WTC11 (cell line): ENCODE measurements at regions not wholly inside any gene's neighbourhood (a gene's known extent, or its start where the extent isn't known, plus 50 kb on each side); places are given as distances from the start of the nearest gene placed in this dataset.

Source experiments
- ATAC-seq: fragments of 200-7000 bp; cut with Tn5 transposase; 2 replicates; pipeline ENCODE4 v1.10.0; 2021; ENCODE audit warnings: mild to moderate bottlenecking, moderate library complexity
- CTCF ChIA-PET: fragments of 300-600 bp; sonication (Branson Sonifier 250); formaldehyde crosslinking; loops from one replicate; lab custom pipeline; 2021; ENCODE audit warnings: antibody characterized with exemption; lab: Charles Lee
- POLR2A ChIA-PET: fragments of 350-600 bp; sonication (Branson Sonifier 250); formaldehyde crosslinking; loops from one replicate; lab custom pipeline; 2021; ENCODE audit warnings: antibody characterized with exemption; lab: Charles Lee
- DNase-seq: peaks from one replicate; pipeline ENCODE4 v3.0.0; 2021; ENCODE audit warnings: low spot score
- H3K27ac Mint-ChIP-seq: 2 replicates; pipeline ENCODE4 v1.8.0; 2021; ENCODE audit warnings: mixed read lengths
- H3K27me3 Mint-ChIP-seq: 2 replicates; pipeline ENCODE4 v1.8.0; 2021; ENCODE audit warnings: low read depth, mild to moderate bottlenecking, moderate library complexity, mixed read lengths
- H3K36me3 Mint-ChIP-seq: 2 replicates; pipeline ENCODE4 v1.8.0; 2021; ENCODE audit warnings: mixed read lengths
- H3K4me1 Mint-ChIP-seq: 2 replicates; pipeline ENCODE4 v1.8.0; 2022; ENCODE audit warnings: mixed read lengths
- H3K4me3 Mint-ChIP-seq: 2 replicates; pipeline ENCODE4 v1.8.0; 2021; ENCODE audit warnings: mild to moderate bottlenecking, moderate library complexity, mixed read lengths
- H3K9me3 Mint-ChIP-seq: 2 replicates; pipeline ENCODE4 v1.8.0; 2021; ENCODE audit warnings: mixed read lengths
- CBFB ChIP-seq: sonication (generic); formaldehyde crosslinking; IDR thresholded peaks from 2 replicates; pipeline ENCODE4 v1.8.1; 2022; ENCODE audit warnings: mild to moderate bottlenecking, low read depth, missing genetic modification reagents
- CREB1 ChIP-seq: sonication (generic); formaldehyde crosslinking; IDR thresholded peaks from 2 replicates; pipeline ENCODE4 v1.8.0; 2023; ENCODE audit warnings: mild to moderate bottlenecking, missing genetic modification reagents
- JUN ChIP-seq: sonication (generic); formaldehyde crosslinking; IDR thresholded peaks from 2 replicates; pipeline ENCODE4 v1.8.0; 2023; ENCODE audit warnings: mild to moderate bottlenecking, missing genetic modification reagents
- MXD4 ChIP-seq: fragments of 250-450 bp; sonication (Bioruptor Pico); IDR thresholded peaks from 2 replicates; pipeline ENCODE4 v1.8.0; 2021; ENCODE audit warnings: mild to moderate bottlenecking, moderate library complexity, borderline replicate concordance
- NR3C1 ChIP-seq: sonication (generic); formaldehyde crosslinking; conservative IDR thresholded peaks from 2 replicates; pipeline ENCODE4 v1.8.1; 2023; ENCODE audit warnings: low read depth, mild to moderate bottlenecking, missing genetic modification reagents
- RELA ChIP-seq: sonication (generic); formaldehyde crosslinking; IDR thresholded peaks from 2 replicates; pipeline ENCODE4 v1.8.1; 2022; ENCODE audit warnings: missing genetic modification reagents, mild to moderate bottlenecking, borderline replicate concordance
- TEAD1 ChIP-seq: sonication (generic); formaldehyde crosslinking; IDR thresholded peaks from 2 replicates; pipeline ENCODE4 v1.8.0; 2022; ENCODE audit warnings: mild to moderate bottlenecking, missing genetic modification reagents
- ZNF121 ChIP-seq: sonication (generic); formaldehyde crosslinking; IDR thresholded peaks from 2 replicates; pipeline ENCODE4 v1.8.0; 2023; ENCODE audit warnings: missing genetic modification reagents
- ZNF138 ChIP-seq: sonication (generic); formaldehyde crosslinking; conservative IDR thresholded peaks from 2 replicates; pipeline ENCODE4 v1.8.1; 2022; ENCODE audit warnings: mild to moderate bottlenecking, moderate library complexity, missing genetic modification reagents
- ZNF232 ChIP-seq: sonication (generic); formaldehyde crosslinking; IDR thresholded peaks from 2 replicates; pipeline ENCODE4 v1.8.0; 2022; ENCODE audit warnings: mild to moderate bottlenecking, missing genetic modification reagents
- ZNF396 ChIP-seq: fragments of 250-450 bp; sonication (Bioruptor Pico); IDR thresholded peaks from 2 replicates; pipeline ENCODE4 v1.8.0; 2021; ENCODE audit warnings: mild to moderate bottlenecking, moderate library complexity, borderline replicate concordance
- TF ChIP-seq, protein P1 (sequence below): sonication (generic); formaldehyde crosslinking; conservative IDR thresholded peaks from 2 replicates; pipeline ENCODE4 v1.8.1; 2022; ENCODE audit warnings: mild to moderate bottlenecking, missing genetic modification reagents
- TF ChIP-seq, protein P2 (sequence below): sonication (generic); formaldehyde crosslinking; IDR thresholded peaks from 2 replicates; pipeline ENCODE4 v1.8.1; 2023; ENCODE audit warnings: mild to moderate bottlenecking, moderate library complexity, missing genetic modification reagents
- TF ChIP-seq, protein P3 (sequence below): fragments of 200-600 bp; IDR thresholded peaks from 2 replicates; pipeline ENCODE4 v1.8.0; 2022; ENCODE audit warnings: antibody characterized with exemption
- TF ChIP-seq, protein P4 (sequence below): sonication (generic); formaldehyde crosslinking; IDR thresholded peaks from 2 replicates; pipeline ENCODE4 v1.8.1; 2022; ENCODE audit warnings: mild to moderate bottlenecking, missing genetic modification reagents, moderate library complexity, borderline replicate concordance
- TF ChIP-seq, protein P5 (sequence below): sonication (generic); formaldehyde crosslinking; IDR thresholded peaks from 2 replicates; pipeline ENCODE4 v1.8.0; 2022; ENCODE audit warnings: mild to moderate bottlenecking, missing genetic modification reagents
- TF ChIP-seq, protein P6 (sequence below): sonication (generic); formaldehyde crosslinking; IDR thresholded peaks from 2 replicates; pipeline ENCODE4 v1.8.1; 2023; ENCODE audit warnings: mild to moderate bottlenecking, missing genetic modification reagents
- TF ChIP-seq, protein P7 (sequence below): fragments of 250-450 bp; sonication (Bioruptor Pico); conservative IDR thresholded peaks from 2 replicates; pipeline ENCODE4 v1.9.0; 2021; ENCODE audit warnings: mild to moderate bottlenecking
- TF ChIP-seq, protein P8 (sequence below): sonication (generic); formaldehyde crosslinking; IDR thresholded peaks from 2 replicates; pipeline ENCODE4 v1.8.1; 2023; ENCODE audit warnings: mild to moderate bottlenecking, missing genetic modification reagents, moderate library complexity

DNA sequence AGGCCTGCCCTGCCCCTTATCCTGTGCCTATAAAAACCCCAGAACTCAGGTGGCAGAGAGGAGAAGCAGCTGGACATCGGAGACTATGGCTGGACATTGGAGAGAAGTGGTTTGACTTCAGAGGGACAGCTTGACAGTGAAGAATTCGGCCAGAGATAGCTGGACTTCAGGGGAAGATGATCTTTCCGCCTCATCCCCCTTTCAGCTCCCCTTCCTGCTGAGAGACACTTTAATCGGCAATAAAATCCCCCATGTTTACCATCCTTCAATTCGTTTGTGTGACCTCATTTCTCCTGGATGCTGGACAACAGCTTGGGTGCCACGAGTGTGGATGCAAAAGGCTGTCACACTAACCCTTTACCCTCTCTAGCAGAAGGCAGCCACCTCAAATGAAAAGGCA lies 134.1 kb upstream of the TUT7 start:
- TF ChIP-seq, protein P1, sequence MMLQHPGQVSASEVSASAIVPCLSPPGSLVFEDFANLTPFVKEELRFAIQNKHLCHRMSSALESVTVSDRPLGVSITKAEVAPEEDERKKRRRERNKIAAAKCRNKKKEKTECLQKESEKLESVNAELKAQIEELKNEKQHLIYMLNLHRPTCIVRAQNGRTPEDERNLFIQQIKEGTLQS (CRISPR knock-in tag), result no peak
- TF ChIP-seq TEAD1 (CRISPR knock-in tag) (no peak), MXD4 (CRISPR knock-in tag) (no peak), ZNF232 (no peak), RELA (CRISPR knock-in tag) (no peak), NR3C1 (CRISPR knock-in tag) (no peak), JUN (CRISPR knock-in tag) (no peak), ZNF396 (CRISPR knock-in tag) (no peak), ZNF121 (no peak), CBFB (CRISPR knock-in tag) (no peak), CREB1 (CRISPR knock-in tag) (no peak), ZNF138 (CRISPR knock-in tag) (no peak)
- TF ChIP-seq, protein P2, sequence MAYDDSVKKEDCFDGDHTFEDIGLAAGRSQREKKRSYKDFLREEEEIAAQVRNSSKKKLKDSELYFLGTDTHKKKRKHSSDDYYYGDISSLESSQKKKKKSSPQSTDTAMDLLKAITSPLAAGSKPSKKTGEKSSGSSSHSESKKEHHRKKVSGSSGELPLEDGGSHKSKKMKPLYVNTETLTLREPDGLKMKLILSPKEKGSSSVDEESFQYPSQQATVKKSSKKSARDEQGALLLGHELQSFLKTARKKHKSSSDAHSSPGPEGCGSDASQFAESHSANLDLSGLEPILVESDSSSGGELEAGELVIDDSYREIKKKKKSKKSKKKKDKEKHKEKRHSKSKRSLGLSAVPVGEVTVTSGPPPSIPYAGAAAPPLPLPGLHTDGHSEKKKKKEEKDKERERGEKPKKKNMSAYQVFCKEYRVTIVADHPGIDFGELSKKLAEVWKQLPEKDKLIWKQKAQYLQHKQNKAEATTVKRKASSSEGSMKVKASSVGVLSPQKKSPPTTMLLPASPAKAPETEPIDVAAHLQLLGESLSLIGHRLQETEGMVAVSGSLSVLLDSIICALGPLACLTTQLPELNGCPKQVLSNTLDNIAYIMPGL (CRISPR knock-in tag), result no peak
- TF ChIP-seq, protein P3, sequence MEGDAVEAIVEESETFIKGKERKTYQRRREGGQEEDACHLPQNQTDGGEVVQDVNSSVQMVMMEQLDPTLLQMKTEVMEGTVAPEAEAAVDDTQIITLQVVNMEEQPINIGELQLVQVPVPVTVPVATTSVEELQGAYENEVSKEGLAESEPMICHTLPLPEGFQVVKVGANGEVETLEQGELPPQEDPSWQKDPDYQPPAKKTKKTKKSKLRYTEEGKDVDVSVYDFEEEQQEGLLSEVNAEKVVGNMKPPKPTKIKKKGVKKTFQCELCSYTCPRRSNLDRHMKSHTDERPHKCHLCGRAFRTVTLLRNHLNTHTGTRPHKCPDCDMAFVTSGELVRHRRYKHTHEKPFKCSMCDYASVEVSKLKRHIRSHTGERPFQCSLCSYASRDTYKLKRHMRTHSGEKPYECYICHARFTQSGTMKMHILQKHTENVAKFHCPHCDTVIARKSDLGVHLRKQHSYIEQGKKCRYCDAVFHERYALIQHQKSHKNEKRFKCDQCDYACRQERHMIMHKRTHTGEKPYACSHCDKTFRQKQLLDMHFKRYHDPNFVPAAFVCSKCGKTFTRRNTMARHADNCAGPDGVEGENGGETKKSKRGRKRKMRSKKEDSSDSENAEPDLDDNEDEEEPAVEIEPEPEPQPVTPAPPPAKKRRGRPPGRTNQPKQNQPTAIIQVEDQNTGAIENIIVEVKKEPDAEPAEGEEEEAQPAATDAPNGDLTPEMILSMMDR, result no peak
- TF ChIP-seq, protein P4, sequence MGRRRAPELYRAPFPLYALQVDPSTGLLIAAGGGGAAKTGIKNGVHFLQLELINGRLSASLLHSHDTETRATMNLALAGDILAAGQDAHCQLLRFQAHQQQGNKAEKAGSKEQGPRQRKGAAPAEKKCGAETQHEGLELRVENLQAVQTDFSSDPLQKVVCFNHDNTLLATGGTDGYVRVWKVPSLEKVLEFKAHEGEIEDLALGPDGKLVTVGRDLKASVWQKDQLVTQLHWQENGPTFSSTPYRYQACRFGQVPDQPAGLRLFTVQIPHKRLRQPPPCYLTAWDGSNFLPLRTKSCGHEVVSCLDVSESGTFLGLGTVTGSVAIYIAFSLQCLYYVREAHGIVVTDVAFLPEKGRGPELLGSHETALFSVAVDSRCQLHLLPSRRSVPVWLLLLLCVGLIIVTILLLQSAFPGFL (CRISPR knock-in tag), result no peak
- TF ChIP-seq, protein P5, sequence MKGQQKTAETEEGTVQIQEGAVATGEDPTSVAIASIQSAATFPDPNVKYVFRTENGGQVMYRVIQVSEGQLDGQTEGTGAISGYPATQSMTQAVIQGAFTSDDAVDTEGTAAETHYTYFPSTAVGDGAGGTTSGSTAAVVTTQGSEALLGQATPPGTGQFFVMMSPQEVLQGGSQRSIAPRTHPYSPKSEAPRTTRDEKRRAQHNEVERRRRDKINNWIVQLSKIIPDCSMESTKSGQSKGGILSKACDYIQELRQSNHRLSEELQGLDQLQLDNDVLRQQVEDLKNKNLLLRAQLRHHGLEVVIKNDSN, result no peak
- TF ChIP-seq, protein P6, sequence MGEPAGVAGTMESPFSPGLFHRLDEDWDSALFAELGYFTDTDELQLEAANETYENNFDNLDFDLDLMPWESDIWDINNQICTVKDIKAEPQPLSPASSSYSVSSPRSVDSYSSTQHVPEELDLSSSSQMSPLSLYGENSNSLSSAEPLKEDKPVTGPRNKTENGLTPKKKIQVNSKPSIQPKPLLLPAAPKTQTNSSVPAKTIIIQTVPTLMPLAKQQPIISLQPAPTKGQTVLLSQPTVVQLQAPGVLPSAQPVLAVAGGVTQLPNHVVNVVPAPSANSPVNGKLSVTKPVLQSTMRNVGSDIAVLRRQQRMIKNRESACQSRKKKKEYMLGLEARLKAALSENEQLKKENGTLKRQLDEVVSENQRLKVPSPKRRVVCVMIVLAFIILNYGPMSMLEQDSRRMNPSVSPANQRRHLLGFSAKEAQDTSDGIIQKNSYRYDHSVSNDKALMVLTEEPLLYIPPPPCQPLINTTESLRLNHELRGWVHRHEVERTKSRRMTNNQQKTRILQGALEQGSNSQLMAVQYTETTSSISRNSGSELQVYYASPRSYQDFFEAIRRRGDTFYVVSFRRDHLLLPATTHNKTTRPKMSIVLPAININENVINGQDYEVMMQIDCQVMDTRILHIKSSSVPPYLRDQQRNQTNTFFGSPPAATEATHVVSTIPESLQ, result no peak
- TF ChIP-seq, protein P7, sequence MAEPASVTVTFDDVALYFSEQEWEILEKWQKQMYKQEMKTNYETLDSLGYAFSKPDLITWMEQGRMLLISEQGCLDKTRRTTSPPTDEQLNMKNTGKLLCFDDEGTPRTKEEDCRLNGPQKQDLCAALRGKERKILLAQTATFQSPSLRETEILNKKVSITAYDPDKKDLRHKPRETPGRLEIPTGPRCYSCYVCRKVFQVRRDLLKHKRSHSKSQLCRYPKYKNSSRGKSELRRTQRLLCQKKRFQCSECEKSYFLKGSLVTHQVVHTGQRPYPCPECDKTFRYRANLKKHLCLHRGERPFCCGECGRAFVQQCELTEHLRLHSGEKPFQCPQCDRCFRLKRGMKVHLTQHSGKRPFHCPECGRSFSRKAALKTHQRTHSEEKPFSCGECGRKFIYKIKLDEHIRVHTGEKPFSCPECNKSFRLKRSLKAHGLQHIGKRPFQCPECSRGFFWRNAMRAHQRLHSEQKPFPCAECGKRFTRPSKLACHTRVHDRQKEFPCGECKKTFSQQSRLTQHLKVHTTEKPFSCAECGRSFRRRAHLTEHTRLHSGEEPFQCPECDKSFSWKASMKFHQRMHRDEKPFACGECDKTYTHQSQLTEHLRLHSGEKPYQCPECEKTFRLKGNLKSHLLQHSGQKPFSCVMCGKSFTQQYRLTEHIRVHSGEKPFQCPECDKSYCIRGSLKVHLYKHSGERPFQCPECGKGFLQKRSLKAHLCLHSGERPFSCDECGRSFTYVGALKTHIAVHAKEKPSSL, result no peak
- TF ChIP-seq, protein P8, sequence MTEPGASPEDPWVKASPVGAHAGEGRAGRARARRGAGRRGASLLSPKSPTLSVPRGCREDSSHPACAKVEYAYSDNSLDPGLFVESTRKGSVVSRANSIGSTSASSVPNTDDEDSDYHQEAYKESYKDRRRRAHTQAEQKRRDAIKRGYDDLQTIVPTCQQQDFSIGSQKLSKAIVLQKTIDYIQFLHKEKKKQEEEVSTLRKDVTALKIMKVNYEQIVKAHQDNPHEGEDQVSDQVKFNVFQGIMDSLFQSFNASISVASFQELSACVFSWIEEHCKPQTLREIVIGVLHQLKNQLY (CRISPR knock-in tag), result no peak
- DNase-seq, result no peak
- Mint-ChIP-seq H3K4me3 (no peak overlapping the region), H3K9me3 (no peaks in the 10 kb centered on the region), H3K36me3 (no peaks in the 10 kb centered on the region), H3K27me3 (no peaks in the 10 kb centered on the region; the same call in 1 of the 2 replicates), H3K4me1 (peaks cover 4% of the 10 kb centered on the region; the same call in 1 of the 2 replicates), H3K27ac (no peak overlapping the region)
- ATAC-seq, result no peak
- POLR2A ChIA-PET, result no interaction called here
- CTCF ChIA-PET, result interaction anchor here (0.6 to 4.8 kb wide), 16 partner anchors 9 to 835 kb away, joined by 3 to 30 read pairs (median 4); partner anchors contain the start of gene GAS1
